ENCODE measurements at regions not wholly inside any gene's neighbourhood (a gene's known extent, or its start where the extent isn't known, plus 50 kb on each side); places are given as distances from the start of the nearest gene placed in this dataset.

DNA sequence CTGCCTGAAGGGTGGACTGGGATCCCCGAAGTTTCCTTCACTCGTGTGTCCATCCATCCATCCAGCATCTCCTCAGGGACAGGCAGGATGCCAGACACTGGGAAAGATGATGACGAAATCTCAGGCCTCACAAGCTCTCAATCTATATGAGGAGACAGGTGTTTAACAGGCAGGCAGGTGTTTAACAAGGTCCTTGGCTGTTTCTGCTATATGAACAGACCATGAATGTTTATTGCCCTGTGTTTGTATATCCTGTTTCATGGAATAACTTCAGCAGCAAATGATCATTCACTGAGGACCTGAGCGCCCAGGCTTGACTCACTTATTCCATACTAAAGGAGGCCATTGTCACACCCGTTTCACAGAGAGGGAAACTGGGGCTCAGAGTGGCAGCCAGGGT is 685.8 kb upstream of the HS6ST1 start:
- TF ChIP-seq, protein P1, sequence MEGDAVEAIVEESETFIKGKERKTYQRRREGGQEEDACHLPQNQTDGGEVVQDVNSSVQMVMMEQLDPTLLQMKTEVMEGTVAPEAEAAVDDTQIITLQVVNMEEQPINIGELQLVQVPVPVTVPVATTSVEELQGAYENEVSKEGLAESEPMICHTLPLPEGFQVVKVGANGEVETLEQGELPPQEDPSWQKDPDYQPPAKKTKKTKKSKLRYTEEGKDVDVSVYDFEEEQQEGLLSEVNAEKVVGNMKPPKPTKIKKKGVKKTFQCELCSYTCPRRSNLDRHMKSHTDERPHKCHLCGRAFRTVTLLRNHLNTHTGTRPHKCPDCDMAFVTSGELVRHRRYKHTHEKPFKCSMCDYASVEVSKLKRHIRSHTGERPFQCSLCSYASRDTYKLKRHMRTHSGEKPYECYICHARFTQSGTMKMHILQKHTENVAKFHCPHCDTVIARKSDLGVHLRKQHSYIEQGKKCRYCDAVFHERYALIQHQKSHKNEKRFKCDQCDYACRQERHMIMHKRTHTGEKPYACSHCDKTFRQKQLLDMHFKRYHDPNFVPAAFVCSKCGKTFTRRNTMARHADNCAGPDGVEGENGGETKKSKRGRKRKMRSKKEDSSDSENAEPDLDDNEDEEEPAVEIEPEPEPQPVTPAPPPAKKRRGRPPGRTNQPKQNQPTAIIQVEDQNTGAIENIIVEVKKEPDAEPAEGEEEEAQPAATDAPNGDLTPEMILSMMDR (IDR thresholded peaks at IDR 0.05; ENCODE audit: low read depth, low read length, missing input control), result no peak
- TF ChIP-seq RAD21 (IDR thresholded peaks at IDR 0.05), result no peak
- no peak for TF ChIP-seq RXRA (IDR thresholded peaks at IDR 0.05)
- TF ChIP-seq, protein P2, sequence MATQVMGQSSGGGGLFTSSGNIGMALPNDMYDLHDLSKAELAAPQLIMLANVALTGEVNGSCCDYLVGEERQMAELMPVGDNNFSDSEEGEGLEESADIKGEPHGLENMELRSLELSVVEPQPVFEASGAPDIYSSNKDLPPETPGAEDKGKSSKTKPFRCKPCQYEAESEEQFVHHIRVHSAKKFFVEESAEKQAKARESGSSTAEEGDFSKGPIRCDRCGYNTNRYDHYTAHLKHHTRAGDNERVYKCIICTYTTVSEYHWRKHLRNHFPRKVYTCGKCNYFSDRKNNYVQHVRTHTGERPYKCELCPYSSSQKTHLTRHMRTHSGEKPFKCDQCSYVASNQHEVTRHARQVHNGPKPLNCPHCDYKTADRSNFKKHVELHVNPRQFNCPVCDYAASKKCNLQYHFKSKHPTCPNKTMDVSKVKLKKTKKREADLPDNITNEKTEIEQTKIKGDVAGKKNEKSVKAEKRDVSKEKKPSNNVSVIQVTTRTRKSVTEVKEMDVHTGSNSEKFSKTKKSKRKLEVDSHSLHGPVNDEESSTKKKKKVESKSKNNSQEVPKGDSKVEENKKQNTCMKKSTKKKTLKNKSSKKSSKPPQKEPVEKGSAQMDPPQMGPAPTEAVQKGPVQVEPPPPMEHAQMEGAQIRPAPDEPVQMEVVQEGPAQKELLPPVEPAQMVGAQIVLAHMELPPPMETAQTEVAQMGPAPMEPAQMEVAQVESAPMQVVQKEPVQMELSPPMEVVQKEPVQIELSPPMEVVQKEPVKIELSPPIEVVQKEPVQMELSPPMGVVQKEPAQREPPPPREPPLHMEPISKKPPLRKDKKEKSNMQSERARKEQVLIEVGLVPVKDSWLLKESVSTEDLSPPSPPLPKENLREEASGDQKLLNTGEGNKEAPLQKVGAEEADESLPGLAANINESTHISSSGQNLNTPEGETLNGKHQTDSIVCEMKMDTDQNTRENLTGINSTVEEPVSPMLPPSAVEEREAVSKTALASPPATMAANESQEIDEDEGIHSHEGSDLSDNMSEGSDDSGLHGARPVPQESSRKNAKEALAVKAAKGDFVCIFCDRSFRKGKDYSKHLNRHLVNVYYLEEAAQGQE (IDR thresholded peaks at IDR 0.05), result no peak
- TF ChIP-seq FOXA2 (IDR thresholded peaks at IDR 0.05), result no peak
- no peak for TF ChIP-seq FOXA1 (IDR thresholded peaks at IDR 0.05)
- no peak for TF ChIP-seq JUND (IDR thresholded peaks at IDR 0.05)
- no peak for TF ChIP-seq EGR1 (IDR thresholded peaks at IDR 0.05; ENCODE audit: low read depth in 2 of 2)

Measured in liver (tissue), 3 donors.